Endothelial cell of umbilical vein (primary cell): ENCODE measurements at regions not wholly inside any gene's neighbourhood (a gene's known extent, or its start where the extent isn't known, plus 50 kb on each side); places are given as distances from the start of the nearest gene placed in this dataset.

Experiments used
- BruUV-seq: library from RNA; stranded (reverse); fragments of 400-500 nt; replicated peaks from 2 replicates; lab custom pipeline; 2021; lab: Mats Ljungman, UMichigan
- CTCF ChIA-PET: fragments of 300-600, 350-600 bp; sonication (Branson Sonifier 250); formaldehyde crosslinking; loops from one replicate; lab custom pipeline; 2021; ENCODE audit warnings: antibody characterized with exemption, inconsistent platforms; lab: Charles Lee
- POLR2A ChIA-PET: fragments of 300-600, 350-600 bp; sonication (Branson Sonifier 250); formaldehyde crosslinking; loops from one replicate; lab custom pipeline; 2021; ENCODE audit warnings: antibody characterized with exemption, inconsistent platforms; lab: Charles Lee
- DNase-seq: peaks from one replicate; pipeline ENCODE4 v3.0.0-alpha.2; 2011; ENCODE audit warnings: low read depth, low spot score
- FAIRE-seq: peaks from 2 replicates; lab custom pipeline; 2011; peaks lifted over from hg19 to GRCh38; lab: Jason Lieb, UNC
- H2AFZ ChIP-seq: 2 replicates; pipeline ENCODE4 v1.6.0; 2012; ENCODE audit warnings: low read depth, low read length, control low read depth, inconsistent platforms
- H3K27ac ChIP-seq: 2 replicates; pipeline ENCODE4 v1.5.1; 2011; ENCODE audit warnings: low read depth, mild to moderate bottlenecking, control low read depth, low read length, moderate library complexity; ENCODE audit not compliant: insufficient read depth
- H3K27me3 ChIP-seq, 2 experiments: 2 replicates each; pipeline versions ENCODE4 v1.6.0 to v1.6.1; 2011; ENCODE audit warnings: low read length in 2 of 2, mixed read lengths in 1 of 2; ENCODE audit not compliant: control insufficient read depth in 2 of 2, insufficient read depth in 2 of 2
- H3K36me3 ChIP-seq, 2 experiments: 2 replicates in 1 of 2; 3 replicates in 1 of 2; pipeline ENCODE4 v1.5.1; 2011; ENCODE audit warnings: low read length in 2 of 2, mild to moderate bottlenecking in 1 of 2, moderate library complexity in 1 of 2; ENCODE audit not compliant: control insufficient read depth in 2 of 2, insufficient read depth in 2 of 2; ENCODE audit errors: extremely low read depth in 1 of 2
- H3K4me1 ChIP-seq: 3 replicates; pipeline ENCODE4 v1.5.1; 2011; ENCODE audit warnings: mild to moderate bottlenecking, low read length; ENCODE audit not compliant: control insufficient read depth, insufficient read depth; ENCODE audit errors: extremely low read depth
- H3K4me2 ChIP-seq: 2 replicates; pipeline ENCODE4 v1.6.1; 2011; ENCODE audit warnings: low read length, control low read depth, mixed read lengths; ENCODE audit not compliant: insufficient read depth
- H3K4me3 ChIP-seq, 3 experiments: fragments of 200-600 bp in 1 of 3; sonication (generic), shearing (Covaris generic) in 1 of 3; replicated peaks in 1 of 3; 2 replicates each; pipeline ENCODE4 v1.5.1; 2011 to 2016; ENCODE audit warnings: control low read depth in 3 of 3, low read length in 3 of 3, mild to moderate bottlenecking in 2 of 3, inconsistent platforms in 1 of 3, low read depth in 1 of 3, moderate library complexity in 1 of 3; ENCODE audit not compliant: insufficient read depth in 1 of 3
- H3K79me2 ChIP-seq: 2 replicates; pipeline ENCODE4 v1.6.0; 2012; ENCODE audit warnings: low read length, inconsistent platforms; ENCODE audit not compliant: control insufficient read depth, insufficient read depth
- H3K9ac ChIP-seq: replicated peaks from 2 replicates; pipeline ENCODE3; 2011; ENCODE audit warnings: low read length, control low read depth; ENCODE audit not compliant: insufficient read depth; ENCODE audit errors: extremely low read depth
- H3K9me1 ChIP-seq: replicated peaks from 3 replicates; pipeline ENCODE4 v1.6.0; 2011; ENCODE audit warnings: mild to moderate bottlenecking, low read length; ENCODE audit not compliant: control insufficient read depth, insufficient read depth; ENCODE audit errors: extremely low read depth
- H3K9me3 ChIP-seq: replicated peaks from 2 replicates; pipeline ENCODE4 v1.5.1; 2012; ENCODE audit warnings: low read length, inconsistent platforms; ENCODE audit not compliant: control insufficient read depth, insufficient read depth
- H4K20me1 ChIP-seq: replicated peaks from 2 replicates; pipeline ENCODE3; 2011; ENCODE audit warnings: mild to moderate bottlenecking, low read length; ENCODE audit not compliant: control insufficient read depth, insufficient read depth; ENCODE audit errors: extremely low read depth
- CTCF ChIP-seq, 2 donors: IDR thresholded peaks; 1 replicate in 1 of 2; 2 replicates in 1 of 2; pipeline ENCODE4 v1.5.1; 2011; ENCODE audit warnings: low read length in 2 of 2, mild to moderate bottlenecking in 2 of 2, moderate library complexity in 2 of 2, control low read depth in 1 of 2, inconsistent platforms in 1 of 2, low read depth in 1 of 2; ENCODE audit not compliant: insufficient read depth in 1 of 2; ENCODE audit errors: extremely low read depth in 1 of 2
- EZH2 ChIP-seq: IDR thresholded peaks from 2 replicates; pipeline ENCODE4 v1.6.1; 2012; ENCODE audit warnings: borderline replicate concordance, low read depth, mild to moderate bottlenecking, moderate library complexity, low read length, inconsistent platforms; ENCODE audit not compliant: severe bottlenecking
- FOS ChIP-seq: IDR thresholded peaks from 2 replicates; pipeline ENCODE4 v1.6.1; 2011; ENCODE audit warnings: mild to moderate bottlenecking, low read length, moderate library complexity, borderline replicate concordance; ENCODE audit not compliant: insufficient read depth
- GATA2 ChIP-seq: IDR thresholded peaks from 2 replicates; pipeline ENCODE4 v1.7.0; 2011; ENCODE audit warnings: low read depth, mild to moderate bottlenecking, moderate library complexity, mixed read lengths, low read length; ENCODE audit not compliant: insufficient read length, insufficient read depth
- JUN ChIP-seq: IDR thresholded peaks from 2 replicates; pipeline ENCODE4 v1.6.1; 2011; ENCODE audit warnings: borderline replicate concordance, low read depth; ENCODE audit not compliant: insufficient read length, insufficient read depth
- MAX ChIP-seq: IDR thresholded peaks from 2 replicates; pipeline ENCODE4 v1.6.1; 2011; ENCODE audit not compliant: insufficient read depth, insufficient read length
- MYC ChIP-seq: IDR thresholded peaks from one replicate; pipeline ENCODE4 v1.6.1; 2011; ENCODE audit warnings: mild to moderate bottlenecking, low read depth, low read length
- POLR2A ChIP-seq: IDR thresholded peaks from 2 replicates; pipeline ENCODE4 v1.6.1; 2012; ENCODE audit warnings: low read depth, mild to moderate bottlenecking, control low read depth, low read length
- POLR2AphosphoS5 ChIP-seq: IDR thresholded peaks from 2 replicates; pipeline ENCODE4 v1.6.1; 2012; ENCODE audit warnings: low read depth, mild to moderate bottlenecking, control low read depth, low read length, moderate library complexity; ENCODE audit not compliant: insufficient read depth
- dilution Hi-C: fragments of 300-500 bp; cut with MboI; formaldehyde crosslinking; loops from one replicate; pipeline ENCODE4 v1.15.0; 2019; ENCODE audit warnings: low sequenced_read_pairs; ENCODE audit not compliant: extremely low pct_ligation_motif_present
- intact Hi-C: fragments of 100-400 bp; cut with micrococcal nuclease; formaldehyde crosslinking; loops from one replicate; pipeline ENCODE4 v1.10.0; 2022

- Histone ChIP-seq H3K27me3 (no peaks in the 10 kb centered on the region), H3K27ac (no peak overlapping the region), H3K9me1 (no peaks in the 10 kb centered on the region), H3K79me2 (no peaks in the 10 kb centered on the region), H3K9ac (no peak overlapping the region), H3K9me3 (no peaks in the 10 kb centered on the region), H4K20me1 (no peaks in the 10 kb centered on the region), H3K36me3 (no peaks in the 10 kb centered on the region), H3K4me3 (no peak overlapping the region), H2AFZ (no peak overlapping the region), H3K4me1 (no peaks in the 10 kb centered on the region), H3K4me2 (no peak overlapping the region)
- ChIA-PET CTCF (no interaction called here), POLR2A (no interaction called here)
- dilution Hi-C loops = no loop called here
- DNase-seq (no peak), FAIRE-seq (no peak)
- TF ChIP-seq FOS (no peak), MYC (no peak), GATA2 (no peak), JUN (no peak), POLR2A (no peak), POLR2AphosphoS5 (no peak), EZH2 (no peak), CTCF (IDR thresholded peaks at IDR 0.05; ENCODE audit: extremely low read depth in 1 of 2, insufficient read depth in 1 of 2, low read depth in 1 of 2, low read length in 2 of 2) (no peak), MAX (no peak)
- intact Hi-C loops = no loop called here
- no TSS peak for BruUV-seq
Observed at GRCh38 chr4:181911420-181911819, 331.8 kb upstream of the TENM3 start.
